ENCODE measurements at regions not wholly inside any gene's neighbourhood (a gene's known extent, or its start where the extent isn't known, plus 50 kb on each side); places are given as distances from the start of the nearest gene placed in this dataset.

- Histone ChIP-seq H3K9me3 (no peaks in the 10 kb centered on the region), H3K36me3 (no peaks in the 10 kb centered on the region), H3K4me1 (no peaks in the 10 kb centered on the region), H3K27me3 (no peaks in the 10 kb centered on the region), H3K27ac (no peak overlapping the region), H3K4me3 (no peak overlapping the region)
- intact Hi-C loops (cut with DNase I), result no loop called here
- no peak for TF ChIP-seq CTCF (IDR thresholded peaks at IDR 0.05)
- no peak for TF ChIP-seq POLR2A (IDR thresholded peaks at IDR 0.05)
- TF ChIP-seq POLR2AphosphoS5 (IDR thresholded peaks at IDR 0.05; ENCODE audit: insufficient read depth in 1 of 2, low read depth in 1 of 2), result no peak
- no peak for DNase-seq (ENCODE audit: extremely low spot score in 2 of 2)
These were observed 102.4 kb upstream of the PLXNA4 start for GRCh38 chr7:132678656-132679055.

- TF ChIP-seq POLR2AphosphoS5 (IDR thresholded peaks at IDR 0.05; ENCODE audit: insufficient read depth in 1 of 2, low read depth in 1 of 2) (no peak), POLR2A (IDR thresholded peaks at IDR 0.05) (no peak), CTCF (IDR thresholded peaks at IDR 0.05) (no peak)
- no peak for DNase-seq (ENCODE audit: extremely low spot score in 2 of 2)
- H3K27me3 ChIP-seq, result no peaks in the 10 kb centered on the region
- intact Hi-C loops (cut with DNase I), result no loop called here
- H3K27ac ChIP-seq, result no peak overlapping the region
- no peaks in the 10 kb centered on the region for H3K9me3 ChIP-seq
- no peaks in the 10 kb centered on the region for H3K36me3 ChIP-seq
- no peak overlapping the region for H3K4me3 ChIP-seq
- no peaks in the 10 kb centered on the region for H3K4me1 ChIP-seq
These were observed 101.6 kb upstream of the PLXNA4 start for GRCh38 chr7:132677918-132678317.

- DNase-seq (ENCODE audit: extremely low spot score in 2 of 2), result no peak
- H3K4me1 ChIP-seq, result no peaks in the 10 kb centered on the region
- TF ChIP-seq POLR2A (IDR thresholded peaks at IDR 0.05) (no peak), CTCF (IDR thresholded peaks at IDR 0.05) (no peak), POLR2AphosphoS5 (IDR thresholded peaks at IDR 0.05; ENCODE audit: insufficient read depth in 1 of 2, low read depth in 1 of 2) (no peak)
- H3K9me3 ChIP-seq, result no peaks in the 10 kb centered on the region
- H3K27me3 ChIP-seq, result no peaks in the 10 kb centered on the region
- H3K27ac ChIP-seq, result no peak overlapping the region
- H3K4me3 ChIP-seq, result no peak overlapping the region
- H3K36me3 ChIP-seq, result no peaks in the 10 kb centered on the region
- intact Hi-C loops (cut with DNase I), result no loop called here
These were observed 96.1 kb upstream of the PLXNA4 start for GRCh38 chr7:132672200-132672990.

- intact Hi-C loops (cut with DNase I), result no loop called here
- no peaks in the 10 kb centered on the region for H3K36me3 ChIP-seq
- no peak overlapping the region for H3K27ac ChIP-seq
- no peak for DNase-seq (ENCODE audit: extremely low spot score in 2 of 2)
- no peaks in the 10 kb centered on the region for H3K4me1 ChIP-seq
- TF ChIP-seq POLR2AphosphoS5 (IDR thresholded peaks at IDR 0.05; ENCODE audit: insufficient read depth in 1 of 2, low read depth in 1 of 2) (no peak), POLR2A (IDR thresholded peaks at IDR 0.05) (no peak), CTCF (IDR thresholded peaks at IDR 0.05) (no peak)
- H3K27me3 ChIP-seq, result no peaks in the 10 kb centered on the region
- no peaks in the 10 kb centered on the region for H3K9me3 ChIP-seq
- H3K4me3 ChIP-seq, result no peak overlapping the region
These were observed 90.5 kb upstream of the PLXNA4 start for GRCh38 chr7:132666774-132667172.

GRCh38 chr7:132666071-132666773 lies 90.0 kb upstream of the PLXNA4 start:
- intact Hi-C loops (cut with DNase I), result no loop called here
- Histone ChIP-seq H3K27me3 (no peaks in the 10 kb centered on the region), H3K9me3 (no peaks in the 10 kb centered on the region), H3K27ac (no peak overlapping the region), H3K4me1 (no peaks in the 10 kb centered on the region), H3K4me3 (no peak overlapping the region), H3K36me3 (no peaks in the 10 kb centered on the region)
- DNase-seq (ENCODE audit: extremely low spot score in 2 of 2), result no peak
- TF ChIP-seq POLR2AphosphoS5 (IDR thresholded peaks at IDR 0.05; ENCODE audit: insufficient read depth in 1 of 2, low read depth in 1 of 2) (no peak), POLR2A (IDR thresholded peaks at IDR 0.05) (no peak), CTCF (IDR thresholded peaks at IDR 0.05) (no peak)

All from vagina (tissue), 2 donors.